Adrenal gland (tissue), 9 donors: ENCODE measurements at regions not wholly inside any gene's neighbourhood (a gene's known extent, or its start where the extent isn't known, plus 50 kb on each side); places are given as distances from the start of the nearest gene placed in this dataset.
"Not testable (repeated sequence)": the region's sequence is repeated elsewhere in the genome, so short reads cannot be mapped to it uniquely, and the experiment has no call there.

Experiments used
- DNase-seq, 7 donors: peaks; one replicate each; pipeline ENCODE4 v3.0.0-alpha.2; 2019 to 2020
- H3K27ac ChIP-seq, 5 donors: fragments of 200-600 bp; sonication (generic) in 4 of 5; 1 replicate in 3 of 5; 2 replicates in 2 of 5; pipeline versions ENCODE4 v1.5.1 to v1.8.0; 2016 to 2020; ENCODE audit warnings: mild to moderate bottlenecking in 1 of 5
- H3K27me3 ChIP-seq: fragments of 200-600 bp; 2 replicates; pipeline ENCODE4 v1.8.0; 2021
- H3K36me3 ChIP-seq, 2 donors: fragments of 200-600 bp; replicated peaks in 1 of 2; 1 replicate in 1 of 2; 2 replicates in 1 of 2; pipeline versions ENCODE4 v1.5.1 to v1.8.0; 2018 to 2022
- H3K4me1 ChIP-seq, 2 donors: fragments of 200-600 bp; replicated peaks in 1 of 2; 1 replicate in 1 of 2; 2 replicates in 1 of 2; pipeline versions ENCODE4 v1.5.1 to v1.8.0; 2018 to 2021
- H3K4me3 ChIP-seq, 4 donors: fragments of 200-600 bp; sonication (generic) in 3 of 4; one replicate each; pipeline ENCODE4 v1.5.1; 2016 to 2018
- H3K9me3 ChIP-seq, 3 donors: fragments of 200-600 bp; sonication (generic) in 1 of 3; replicated peaks in 1 of 3; 1 replicate in 2 of 3; 2 replicates in 1 of 3; pipeline versions ENCODE4 v1.5.1 to v1.8.0; 2016 to 2021
- CTCF ChIP-seq, 6 experiments: fragments of 450-650 bp in 4 of 6; fragments of 200-600 bp in 2 of 6; sonication (generic) in 1 of 6; IDR thresholded peaks; 1 replicate in 5 of 6; 2 replicates in 1 of 6; pipeline versions ENCODE4 v1.5.1 to v1.8.0; 2016 to 2021; ENCODE audit warnings: antibody characterized with exemption in 6 of 6, mild to moderate bottlenecking in 2 of 6, moderate library complexity in 1 of 6
- POLR2A ChIP-seq, 2 donors: fragments of 450-650 bp; IDR thresholded peaks; one replicate each; pipeline ENCODE4 v1.6.1; 2017; ENCODE audit warnings: antibody characterized with exemption in 2 of 2, mild to moderate bottlenecking in 2 of 2, moderate library complexity in 1 of 2
- WGBS, 4 donors: extraction: QIAGEN DNeasy Blood & Tissue Kit in 2 of 4; methylation state at CpG; one replicate each; pipeline versions ENCODE4 v1.1.5 to v1.1.7; 2013 to 2017; 5-methylcytosine and 5-hydroxymethylcytosine counted together
- intact Hi-C, 2 donors: fragments of 100-400 bp; cut with DNase I; formaldehyde crosslinking; loops; one replicate each; pipeline versions ENCODE4 v1.14.1 to v1.15.0; 2022 to 2023
- donor health status: healthy with polysubstance abuse.
- donor health status: Bipolar disorder and iron deficiency.
- donor health status: DM: yes; HTN: yes; CAD: no.
- donor health status: DM: no; HTN: no; CAD: no.
- donor health status: DM: no; HTN: no; CAD: no.

- Histone ChIP-seq H3K4me3 (no peak overlapping the region), H3K27me3 (no peaks in the 10 kb centered on the region), H3K36me3 (no peaks in the 10 kb centered on the region), H3K27ac (no peak overlapping the region), H3K9me3 (peaks cover 0 to 4% (median 0%) of the 10 kb centered on the region in 3 donors), H3K4me1 (no peaks in the 10 kb centered on the region)
- DNase-seq = no peak
- intact Hi-C loops = no loop called here
- TF ChIP-seq CTCF (IDR thresholded peaks at IDR 0.05) (no peak), POLR2A (IDR thresholded peaks at IDR 0.05) (no peak)
- 68 to 76% (median 72%) methylated on average over 4 of the region's 4 CpGs for WGBS, 4 donors
These were observed 144.6 kb upstream of the SMARCAD1 start for GRCh38 chr4:94063084-94063483.

GRCh38 chr4:94068753-94069719 lies 138.6 kb upstream of the SMARCAD1 start:
- Histone ChIP-seq H3K9me3 (peaks cover 0 to 4% (median 0%) of the 10 kb centered on the region in 3 donors), H3K27me3 (no peaks in the 10 kb centered on the region), H3K4me3 (no peak overlapping the region), H3K4me1 (no peaks in the 10 kb centered on the region), H3K36me3 (no peaks in the 10 kb centered on the region), H3K27ac (no peak overlapping the region)
- intact Hi-C loops = no loop called here
- TF ChIP-seq POLR2A (IDR thresholded peaks at IDR 0.05) (no peak), CTCF (IDR thresholded peaks at IDR 0.05) (no peak)
- DNase-seq = no peak
- 52 to 59% (median 54%) methylated on average over 8 of the region's 8 CpGs for WGBS, 4 donors

GRCh38 chr4:94076498-94076897 lies 131.2 kb upstream of the SMARCAD1 start:
- H3K27me3 ChIP-seq = no peaks in the 10 kb centered on the region
- intact Hi-C loops = no loop called here
- no peak for TF ChIP-seq POLR2A (IDR thresholded peaks at IDR 0.05)
- TF ChIP-seq CTCF (IDR thresholded peaks at IDR 0.05) = no peak
- DNase-seq = no peak
- H3K4me3 ChIP-seq = no peak overlapping the region
- H3K4me1 ChIP-seq = no peaks in the 10 kb centered on the region
- no peaks in the 10 kb centered on the region for H3K36me3 ChIP-seq
- H3K9me3 ChIP-seq = no peaks in the 10 kb centered on the region
- WGBS, 4 donors = 36 to 63% (median 49%) methylated on average over 1 of the region's 1 CpG
- no peak overlapping the region for H3K27ac ChIP-seq

GRCh38 chr4:94084155-94084554 lies 123.5 kb upstream of the SMARCAD1 start:
- Histone ChIP-seq H3K4me1 (no peaks in the 10 kb centered on the region), H3K9me3 (no peaks in the 10 kb centered on the region), H3K27me3 (no peaks in the 10 kb centered on the region), H3K36me3 (no peaks in the 10 kb centered on the region), H3K27ac (no peak overlapping the region), H3K4me3 (no peak overlapping the region)
- intact Hi-C loops = no loop called here
- DNase-seq = no peak
- TF ChIP-seq CTCF (IDR thresholded peaks at IDR 0.05) (no peak), POLR2A (IDR thresholded peaks at IDR 0.05) (no peak)
- WGBS, 4 donors = 46 to 84% (median 67%) methylated on average over 3 of the region's 3 CpGs

GRCh38 chr4:94099141-94099540 lies 108.5 kb upstream of the SMARCAD1 start:
- DNase-seq, intact Hi-C loops: not testable (repeated sequence)
- WGBS, 4 donors = 65 to 100% (median 78%) methylated on average over 2 to 8 of the region's 8 CpGs

More at GRCh38 chr4:94099141-94099540, 108.5 kb upstream of the SMARCAD1 start:
- H3K27me3 ChIP-seq, H3K4me1 ChIP-seq, H3K27ac ChIP-seq, H3K4me3 ChIP-seq, H3K9me3 ChIP-seq, H3K36me3 ChIP-seq: not testable (repeated sequence)
